ENCODE measurements at regions not wholly inside any gene's neighbourhood (a gene's known extent, or its start where the extent isn't known, plus 50 kb on each side); places are given as distances from the start of the nearest gene placed in this dataset.

- CTCF ChIA-PET (ENCODE audit: partially characterized antibody), result no interaction called here
- H3K79me1 ChIP-seq (ENCODE audit: low read depth, low read length), result no peaks in the 10 kb centered on the region
- H3K27ac ChIP-seq (ENCODE audit: low read depth, low read length), result no peak overlapping the region
- H2AK5ac ChIP-seq (ENCODE audit: low read depth, low read length), result no peak overlapping the region
- no peak overlapping the region for H3K9ac ChIP-seq (replicated peaks in 1 of 4; ENCODE audit: extremely low read depth in 1 of 4, low read depth in 3 of 4, low read length in 3 of 4)
- no peak overlapping the region for H4K91ac ChIP-seq (replicated peaks; ENCODE audit: insufficient read length, low read length)
- no peak overlapping the region for H4K5ac ChIP-seq (ENCODE audit: insufficient read length, low read depth, low read length)
- H2BK120ac ChIP-seq (replicated peaks; ENCODE audit: low read depth, low read length), result no peak overlapping the region
- H3K27me3 ChIP-seq (replicated peaks in 1 of 4; ENCODE audit: control insufficient read depth in 3 of 4, extremely low read depth in 1 of 4, insufficient read depth in 3 of 4, low read length in 3 of 4), result peaks cover 0 to 1% (median 0%) of the 10 kb centered on the region in 4 experiments; a peak in 1 of 7 replicates
- no peak overlapping the region for H2BK15ac ChIP-seq (ENCODE audit: low read length)
- no peaks in the 10 kb centered on the region for H3K9me3 ChIP-seq (ENCODE audit: insufficient read depth in 2 of 2, low read depth in 1 of 2, low read length in 1 of 2)
- no peak for TF ChIP-seq KDM1A (IDR thresholded peaks at IDR 0.05; ENCODE audit: borderline replicate concordance, low read length)
- no peak for TF ChIP-seq EGR1 (IDR thresholded peaks at IDR 0.05; ENCODE audit: borderline replicate concordance, low read depth, low read length)
- no peak for TF ChIP-seq CHD1 (IDR thresholded peaks at IDR 0.05; ENCODE audit: low read depth, low read length)
- TF ChIP-seq MAFK (IDR thresholded peaks at IDR 0.05; ENCODE audit: low read depth, low read length), result no peak
- no peak for TF ChIP-seq CHD2 (IDR thresholded peaks at IDR 0.05; ENCODE audit: low read length)
- TF ChIP-seq RAD21 (IDR thresholded peaks at IDR 0.05 in 1 of 2, conservative IDR thresholded peaks at IDR 0.05 in 1 of 2; ENCODE audit: low read depth in 2 of 2, low read length in 2 of 2), result no peak
- no peak for TF ChIP-seq PHF8 (conservative IDR thresholded peaks at IDR 0.05; ENCODE audit: low read depth, low read length)
- TF ChIP-seq POU5F1 (IDR thresholded peaks at IDR 0.05; ENCODE audit: low read depth, low read length), result no peak
- TF ChIP-seq HDAC6 (IDR thresholded peaks at IDR 0.05; ENCODE audit: low read depth, low read length), result no peak
- TF ChIP-seq NANOG (IDR thresholded peaks at IDR 0.05; ENCODE audit: insufficient read depth, low read depth, low read length, poor library complexity, severe bottlenecking), result no peak
- TF ChIP-seq E2F6 (IDR thresholded peaks at IDR 0.05), result no peak
- no peak for TF ChIP-seq KDM5A (IDR thresholded peaks at IDR 0.05; ENCODE audit: low read length)
- TF ChIP-seq, protein P1, sequence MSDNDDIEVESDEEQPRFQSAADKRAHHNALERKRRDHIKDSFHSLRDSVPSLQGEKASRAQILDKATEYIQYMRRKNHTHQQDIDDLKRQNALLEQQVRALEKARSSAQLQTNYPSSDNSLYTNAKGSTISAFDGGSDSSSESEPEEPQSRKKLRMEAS (IDR thresholded peaks at IDR 0.05), result no peak
- TF ChIP-seq TCF12 (IDR thresholded peaks at IDR 0.05; ENCODE audit: low read depth, low read length), result no peak
- no peak overlapping the region for H2BK12ac ChIP-seq (ENCODE audit: low read depth, low read length)
- H3K4me2 ChIP-seq (ENCODE audit: insufficient read depth in 1 of 2, low read depth in 2 of 2, low read length in 2 of 2), result no peak overlapping the region
- H4K20me1 ChIP-seq (replicated peaks in 1 of 2; ENCODE audit: control insufficient read depth in 1 of 2, insufficient read depth in 2 of 2, low read length in 2 of 2), result no peaks in the 10 kb centered on the region
- no peaks in the 10 kb centered on the region for H3K4me1 ChIP-seq (replicated peaks in 1 of 4; ENCODE audit: control insufficient read depth in 3 of 4, insufficient read depth in 4 of 4, low read length in 3 of 4)
- DNase-seq (ENCODE audit: low read depth in 1 of 2, low spot score in 2 of 2) (no peak), FAIRE-seq (no peak)
- no peak overlapping the region for H4K8ac ChIP-seq (ENCODE audit: extremely low read depth, insufficient read depth, low read length)
- H3K23me2 ChIP-seq (ENCODE audit: low read depth, low read length), result no peaks in the 10 kb centered on the region
- H3K4ac ChIP-seq (replicated peaks; ENCODE audit: insufficient read length, low read depth, low read length), result no peak overlapping the region
- no peak overlapping the region for H3K4me3 ChIP-seq (ENCODE audit: extremely low read depth in 1 of 4, insufficient read depth in 2 of 4, low read depth in 3 of 4, low read length in 4 of 4)
- H3K18ac ChIP-seq (ENCODE audit: extremely low read depth, low read length), result no peak overlapping the region
- no peak overlapping the region for H2BK5ac ChIP-seq (ENCODE audit: low read depth, low read length)
- H3K14ac ChIP-seq (ENCODE audit: insufficient read length), result no peak overlapping the region
- no peak overlapping the region for H3K56ac ChIP-seq (replicated peaks; ENCODE audit: insufficient read length, low read depth, low read length)
- H3K79me2 ChIP-seq (ENCODE audit: control insufficient read depth in 1 of 2, insufficient read depth in 2 of 2, low read length in 2 of 2), result no peaks in the 10 kb centered on the region
- 90% methylated on average over 4 of the region's 4 CpGs; no CpG with 5 or more reads in 1 of the 2 experiments for WGBS, 2 experiments (ENCODE audit: extremely low coverage in 1 of 2, insufficient coverage in 1 of 2, insufficient read length in 1 of 2, insufficient replicate concordance in 2 of 2, low coverage in 1 of 2, low lambda C conversion rate in 2 of 2, missing lambda C conversion rate in 1 of 2)
- H2BK20ac ChIP-seq (ENCODE audit: low read length), result no peak overlapping the region
- no peak overlapping the region for H2AFZ ChIP-seq (ENCODE audit: low read length)
- H3K23ac ChIP-seq (ENCODE audit: insufficient read length), result no peak overlapping the region
- POLR2A ChIA-PET (ENCODE audit: partially characterized antibody), result no interaction called here
- no peaks in the 10 kb centered on the region for H3K36me3 ChIP-seq (ENCODE audit: control insufficient read depth in 2 of 4, insufficient read depth in 4 of 4, low read length in 3 of 4)
Observed at GRCh38 chr1:184875218-184875617, 99.1 kb downstream of the NIBAN1 start.
